Thyroid gland (tissue), 4 donors: ENCODE measurements at regions not wholly inside any gene's neighbourhood (a gene's known extent, or its start where the extent isn't known, plus 50 kb on each side); places are given as distances from the start of the nearest gene placed in this dataset.
"Not testable (repeated sequence)": the region's sequence is repeated elsewhere in the genome, so short reads cannot be mapped to it uniquely, and the experiment has no call there.

ENCODE experiments used
- DNase-seq, 2 donors: peaks; one replicate each; pipeline ENCODE4 v3.0.0-alpha.2; 2019
- H3K27ac ChIP-seq, 3 donors: fragments of 200-600 bp; sonication (generic); 1 replicate in 2 of 3; 2 replicates in 1 of 3; pipeline ENCODE4 v1.5.1; 2016 to 2019; ENCODE audit warnings: mild to moderate bottlenecking in 1 of 3, moderate library complexity in 1 of 3
- H3K27me3 ChIP-seq: fragments of 200-600 bp; sonication (generic); one replicate; pipeline ENCODE4 v1.5.1; 2019
- H3K36me3 ChIP-seq, 2 donors: fragments of 200-600 bp; sonication (generic); one replicate each; pipeline ENCODE4 v1.5.1; 2016 to 2019
- H3K4me1 ChIP-seq, 2 donors: fragments of 200-600 bp; sonication (generic); one replicate each; pipeline ENCODE4 v1.5.1; 2017 to 2019
- H3K4me3 ChIP-seq, 3 donors: fragments of 200-600 bp; sonication (generic); replicated peaks in 1 of 3; 1 replicate in 2 of 3; 2 replicates in 1 of 3; pipeline ENCODE4 v1.5.1; 2016; ENCODE audit warnings: mild to moderate bottlenecking in 1 of 3
- H3K9me3 ChIP-seq: fragments of 200-600 bp; sonication (generic); one replicate; pipeline ENCODE4 v1.5.1; 2017
- CTCF ChIP-seq, 6 experiments: fragments of 200-600 bp in 3 of 6; fragments of 450-650 bp in 3 of 6; sonication (generic) in 3 of 6; IDR thresholded peaks; one replicate each; pipeline ENCODE4 v1.5.1; 2016 to 2019; ENCODE audit warnings: antibody characterized with exemption in 6 of 6, mild to moderate bottlenecking in 2 of 6, inconsistent platforms in 1 of 6, moderate library complexity in 1 of 6
- POLR2A ChIP-seq, 2 donors: fragments of 450-650 bp; IDR thresholded peaks; one replicate each; pipeline ENCODE4 v1.6.1; 2017; ENCODE audit warnings: antibody characterized with exemption in 2 of 2, mild to moderate bottlenecking in 2 of 2, moderate library complexity in 1 of 2
- WGBS, 2 donors: methylation state at CpG; one replicate each; pipeline ENCODE4 v1.1.5; 2017; 5-methylcytosine and 5-hydroxymethylcytosine counted together
- intact Hi-C: fragments of 100-400 bp; cut with DNase I; formaldehyde crosslinking; loops from one replicate; pipeline ENCODE4 v1.15.1; 2023

GRCh38 chr2:234861841-234862735 lies 89.7 kb upstream of the SH3BP4 start:
- Histone ChIP-seq H3K27ac (no peak overlapping the region), H3K27me3 (no peaks in the 10 kb centered on the region), H3K4me3 (no peak overlapping the region), H3K9me3 (no peaks in the 10 kb centered on the region), H3K4me1 (no peaks in the 10 kb centered on the region), H3K36me3 (no peaks in the 10 kb centered on the region)
- WGBS, 2 donors, result 80 to 86% methylated on average over 12 of the region's 12 CpGs
- no peak for TF ChIP-seq CTCF (IDR thresholded peaks at IDR 0.05)
- TF ChIP-seq POLR2A (IDR thresholded peaks at IDR 0.05), result no peak
- DNase-seq, result peak; percentile 6 to 22
- intact Hi-C loops, result no loop called here

- intact Hi-C loops, result not testable (repeated sequence)
Measured at GRCh38 chr2:234859330-234859872, 92.4 kb upstream of the SH3BP4 start.

GRCh38 chr2:234858790-234859329 lies 93.0 kb upstream of the SH3BP4 start:
- Histone ChIP-seq H3K4me3 (no peak overlapping the region), H3K9me3 (no peaks in the 10 kb centered on the region), H3K27me3 (no peaks in the 10 kb centered on the region), H3K36me3 (no peaks in the 10 kb centered on the region), H3K27ac (no peak overlapping the region), H3K4me1 (no peaks in the 10 kb centered on the region)
- 75 to 77% methylated on average over 6 of the region's 6 CpGs for WGBS, 2 donors
- no peak for TF ChIP-seq POLR2A (IDR thresholded peaks at IDR 0.05)
- TF ChIP-seq CTCF (IDR thresholded peaks at IDR 0.05), result no peak
- DNase-seq, result no peak
- intact Hi-C loops, result no loop called here

More at GRCh38 chr2:234859330-234859872, 92.4 kb upstream of the SH3BP4 start:
- not testable (repeated sequence) for H3K27me3 ChIP-seq, H3K4me3 ChIP-seq, H3K9me3 ChIP-seq, H3K4me1 ChIP-seq, H3K27ac ChIP-seq, DNase-seq, H3K36me3 ChIP-seq
- WGBS, 2 donors, result 95 to 96% methylated on average over 8 of the region's 8 CpGs

GRCh38 chr2:234858145-234858544 lies 93.7 kb upstream of the SH3BP4 start:
- Histone ChIP-seq H3K9me3 (no peaks in the 10 kb centered on the region), H3K27me3 (no peaks in the 10 kb centered on the region), H3K36me3 (no peaks in the 10 kb centered on the region), H3K27ac (no peak overlapping the region), H3K4me1 (no peaks in the 10 kb centered on the region), H3K4me3 (no peak overlapping the region)
- TF ChIP-seq CTCF (IDR thresholded peaks at IDR 0.05) (no peak), POLR2A (IDR thresholded peaks at IDR 0.05) (no peak)
- intact Hi-C loops, result no loop called here
- 81 to 85% methylated on average over 7 of the region's 7 CpGs for WGBS, 2 donors
- DNase-seq, result no peak

GRCh38 chr2:234853729-234854128 lies 98.1 kb upstream of the SH3BP4 start:
- intact Hi-C loops, result no loop called here
- Histone ChIP-seq H3K27ac (no peak overlapping the region), H3K36me3 (no peaks in the 10 kb centered on the region), H3K27me3 (no peaks in the 10 kb centered on the region), H3K9me3 (no peaks in the 10 kb centered on the region), H3K4me3 (no peak overlapping the region), H3K4me1 (no peaks in the 10 kb centered on the region)
- 78 to 80% methylated on average over 2 of the region's 2 CpGs for WGBS, 2 donors
- no peak for TF ChIP-seq CTCF (IDR thresholded peaks at IDR 0.05)
- no peak for TF ChIP-seq POLR2A (IDR thresholded peaks at IDR 0.05)
- DNase-seq, result no peak
